Ishikawa (cell line): ENCODE measurements at regions not wholly inside any gene's neighbourhood (a gene's known extent, or its start where the extent isn't known, plus 50 kb on each side); places are given as distances from the start of the nearest gene placed in this dataset.

Experiments used
- CEBPB ChIP-seq: IDR thresholded peaks from 2 replicates; pipeline ENCODE4 v1.6.1; 2012
- CREB1 ChIP-seq: IDR thresholded peaks from 2 replicates; pipeline ENCODE4 v1.6.1; 2012; ENCODE audit warnings: low read depth
- EGR1 ChIP-seq: IDR thresholded peaks from 2 replicates; pipeline ENCODE4 v1.6.1; 2012
- EP300 ChIP-seq: IDR thresholded peaks from 2 replicates; pipeline ENCODE4 v1.6.1; 2012; ENCODE audit warnings: borderline replicate concordance
- FOXM1 ChIP-seq: IDR thresholded peaks from 2 replicates; pipeline ENCODE4 v1.6.1; 2012; ENCODE audit warnings: low read depth, borderline replicate concordance
- NFIC ChIP-seq: IDR thresholded peaks from 2 replicates; pipeline ENCODE4 v1.6.1; 2012
- RAD21 ChIP-seq: IDR thresholded peaks from 2 replicates; pipeline ENCODE4 v1.6.1; 2012; ENCODE audit warnings: low read depth
- TAF1 ChIP-seq: IDR thresholded peaks from 2 replicates; pipeline ENCODE4 v1.6.1; 2012; ENCODE audit warnings: low read depth, mild to moderate bottlenecking
- TCF12 ChIP-seq: IDR thresholded peaks from 2 replicates; pipeline ENCODE4 v1.6.1; 2012; ENCODE audit warnings: low read depth
- TEAD4 ChIP-seq: IDR thresholded peaks from 2 replicates; pipeline ENCODE4 v1.6.1; 2012
- YY1 ChIP-seq: IDR thresholded peaks from 2 replicates; pipeline ENCODE4 v1.6.1; 2012; ENCODE audit warnings: low read depth
- ZBTB7A ChIP-seq: IDR thresholded peaks from 2 replicates; pipeline ENCODE4 v1.6.1; 2012; ENCODE audit warnings: low read depth
- TF ChIP-seq, protein P1 (sequence below): IDR thresholded peaks from 2 replicates; pipeline ENCODE4 v1.6.1; 2012; ENCODE audit warnings: low read depth, mild to moderate bottlenecking
- TF ChIP-seq, protein P2 (sequence below): IDR thresholded peaks from 2 replicates; pipeline ENCODE4 v1.6.1; 2012
- TF ChIP-seq, protein P3 (sequence below): IDR thresholded peaks from 2 replicates; pipeline ENCODE4 v1.6.1; 2012

DNA sequence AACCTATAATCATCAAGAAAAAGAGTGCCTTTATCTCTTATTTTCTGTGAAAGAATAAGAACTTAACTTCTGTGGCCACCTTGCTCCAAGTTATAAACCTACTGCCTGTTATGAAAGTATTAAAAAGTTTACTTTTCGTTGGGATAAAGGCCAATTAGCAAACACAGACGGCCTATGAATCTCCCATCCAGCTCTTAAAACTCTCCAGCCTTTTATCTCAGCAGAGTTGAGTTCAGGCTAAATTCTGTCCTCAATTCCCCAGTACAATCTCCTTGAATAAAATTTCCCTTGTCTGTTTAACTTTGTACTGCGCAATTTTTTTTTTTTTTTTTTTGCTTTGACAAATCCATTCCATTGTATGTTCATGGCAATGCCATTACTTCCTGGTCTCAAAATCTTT, 1058.4 kb downstream of the SLITRK5 start:
- no peak for TF ChIP-seq ZBTB7A
- no peak for TF ChIP-seq NFIC
- TF ChIP-seq TAF1: no peak
- TF ChIP-seq EP300: no peak
- TF ChIP-seq RAD21: no peak
- no peak for TF ChIP-seq TEAD4

DNA sequence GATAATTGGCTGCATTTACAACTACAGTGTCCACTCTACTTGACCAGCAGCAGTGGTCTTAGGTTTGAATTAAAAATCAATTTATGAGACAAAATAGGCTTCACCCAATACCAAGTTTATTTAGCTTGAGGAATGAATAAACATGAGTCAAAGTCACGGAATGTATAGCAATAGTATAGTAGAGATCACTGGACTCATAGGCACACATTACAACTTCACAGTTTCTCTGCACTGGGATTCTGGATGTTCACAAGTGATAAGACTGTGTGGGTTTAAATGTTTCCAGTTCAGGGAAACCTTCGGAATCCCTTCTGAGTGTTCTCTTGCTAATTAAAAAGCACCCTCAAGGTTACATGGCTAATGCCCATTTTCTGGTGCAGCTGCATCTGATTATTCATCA, 1064.9 kb downstream of the SLITRK5 start:
- TF ChIP-seq FOXM1: no peak
- no peak for TF ChIP-seq NFIC

DNA sequence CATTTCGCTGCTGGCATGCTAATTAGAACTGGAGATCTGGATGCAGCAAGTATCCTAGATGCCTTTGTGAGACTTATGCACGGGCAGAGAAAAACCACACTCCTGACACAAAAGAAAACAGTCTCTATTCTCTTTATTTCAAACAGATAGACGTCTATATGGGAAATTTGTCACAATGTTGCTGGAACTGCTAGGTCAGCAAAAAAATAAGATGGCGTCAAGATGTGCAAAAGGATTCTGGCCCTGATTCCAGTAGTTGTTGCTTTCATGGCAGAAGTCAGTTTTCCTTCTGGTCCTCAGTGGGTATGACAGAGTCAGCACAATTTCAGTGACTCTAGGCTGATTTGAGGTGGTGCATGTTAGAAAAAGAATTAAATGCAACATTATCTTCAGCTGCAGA, 1068.0 kb downstream of the SLITRK5 start:
- TF ChIP-seq CEBPB (no peak), YY1 (no peak), TAF1 (no peak), EP300 (no peak), NFIC (no peak), ZBTB7A (no peak), RAD21 (no peak), CREB1 (no peak), TEAD4 (no peak), FOXM1 (no peak), TCF12 (no peak)
- TF ChIP-seq, protein P1, sequence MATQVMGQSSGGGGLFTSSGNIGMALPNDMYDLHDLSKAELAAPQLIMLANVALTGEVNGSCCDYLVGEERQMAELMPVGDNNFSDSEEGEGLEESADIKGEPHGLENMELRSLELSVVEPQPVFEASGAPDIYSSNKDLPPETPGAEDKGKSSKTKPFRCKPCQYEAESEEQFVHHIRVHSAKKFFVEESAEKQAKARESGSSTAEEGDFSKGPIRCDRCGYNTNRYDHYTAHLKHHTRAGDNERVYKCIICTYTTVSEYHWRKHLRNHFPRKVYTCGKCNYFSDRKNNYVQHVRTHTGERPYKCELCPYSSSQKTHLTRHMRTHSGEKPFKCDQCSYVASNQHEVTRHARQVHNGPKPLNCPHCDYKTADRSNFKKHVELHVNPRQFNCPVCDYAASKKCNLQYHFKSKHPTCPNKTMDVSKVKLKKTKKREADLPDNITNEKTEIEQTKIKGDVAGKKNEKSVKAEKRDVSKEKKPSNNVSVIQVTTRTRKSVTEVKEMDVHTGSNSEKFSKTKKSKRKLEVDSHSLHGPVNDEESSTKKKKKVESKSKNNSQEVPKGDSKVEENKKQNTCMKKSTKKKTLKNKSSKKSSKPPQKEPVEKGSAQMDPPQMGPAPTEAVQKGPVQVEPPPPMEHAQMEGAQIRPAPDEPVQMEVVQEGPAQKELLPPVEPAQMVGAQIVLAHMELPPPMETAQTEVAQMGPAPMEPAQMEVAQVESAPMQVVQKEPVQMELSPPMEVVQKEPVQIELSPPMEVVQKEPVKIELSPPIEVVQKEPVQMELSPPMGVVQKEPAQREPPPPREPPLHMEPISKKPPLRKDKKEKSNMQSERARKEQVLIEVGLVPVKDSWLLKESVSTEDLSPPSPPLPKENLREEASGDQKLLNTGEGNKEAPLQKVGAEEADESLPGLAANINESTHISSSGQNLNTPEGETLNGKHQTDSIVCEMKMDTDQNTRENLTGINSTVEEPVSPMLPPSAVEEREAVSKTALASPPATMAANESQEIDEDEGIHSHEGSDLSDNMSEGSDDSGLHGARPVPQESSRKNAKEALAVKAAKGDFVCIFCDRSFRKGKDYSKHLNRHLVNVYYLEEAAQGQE: no peak
- TF ChIP-seq, protein P2, sequence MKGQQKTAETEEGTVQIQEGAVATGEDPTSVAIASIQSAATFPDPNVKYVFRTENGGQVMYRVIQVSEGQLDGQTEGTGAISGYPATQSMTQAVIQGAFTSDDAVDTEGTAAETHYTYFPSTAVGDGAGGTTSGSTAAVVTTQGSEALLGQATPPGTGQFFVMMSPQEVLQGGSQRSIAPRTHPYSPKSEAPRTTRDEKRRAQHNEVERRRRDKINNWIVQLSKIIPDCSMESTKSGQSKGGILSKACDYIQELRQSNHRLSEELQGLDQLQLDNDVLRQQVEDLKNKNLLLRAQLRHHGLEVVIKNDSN: no peak

DNA sequence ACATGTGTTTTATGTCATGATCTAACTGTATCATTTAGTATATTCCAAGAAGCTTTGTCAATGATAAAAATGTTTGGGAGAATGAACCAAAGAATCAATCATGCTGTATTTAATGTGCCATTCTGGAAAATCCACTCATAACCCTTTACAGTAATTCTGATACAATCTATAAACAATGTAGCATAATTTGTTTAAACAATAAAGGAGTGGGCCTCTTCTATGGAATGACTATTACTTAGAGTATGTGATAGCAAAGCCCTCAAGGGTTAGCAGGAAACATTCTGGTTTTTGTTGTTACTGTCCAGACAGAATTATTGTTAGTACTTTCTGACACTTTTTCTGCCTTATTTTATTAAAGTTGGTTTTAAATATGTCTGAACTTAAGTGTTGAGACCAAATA, 1073.1 kb downstream of the SLITRK5 start:
- TF ChIP-seq EGR1: no peak
- TF ChIP-seq ZBTB7A: no peak
- no peak for TF ChIP-seq RAD21
- TF ChIP-seq EP300: no peak
- TF ChIP-seq FOXM1: no peak
- no peak for TF ChIP-seq TCF12
- no peak for TF ChIP-seq TEAD4
- TF ChIP-seq, protein P1: no peak
- no peak for TF ChIP-seq CEBPB
- no peak for TF ChIP-seq TAF1
- TF ChIP-seq, protein P2: no peak
- TF ChIP-seq YY1: no peak
- TF ChIP-seq NFIC: no peak
- TF ChIP-seq, protein P3, sequence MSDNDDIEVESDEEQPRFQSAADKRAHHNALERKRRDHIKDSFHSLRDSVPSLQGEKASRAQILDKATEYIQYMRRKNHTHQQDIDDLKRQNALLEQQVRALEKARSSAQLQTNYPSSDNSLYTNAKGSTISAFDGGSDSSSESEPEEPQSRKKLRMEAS: no peak
- TF ChIP-seq CREB1: no peak

DNA sequence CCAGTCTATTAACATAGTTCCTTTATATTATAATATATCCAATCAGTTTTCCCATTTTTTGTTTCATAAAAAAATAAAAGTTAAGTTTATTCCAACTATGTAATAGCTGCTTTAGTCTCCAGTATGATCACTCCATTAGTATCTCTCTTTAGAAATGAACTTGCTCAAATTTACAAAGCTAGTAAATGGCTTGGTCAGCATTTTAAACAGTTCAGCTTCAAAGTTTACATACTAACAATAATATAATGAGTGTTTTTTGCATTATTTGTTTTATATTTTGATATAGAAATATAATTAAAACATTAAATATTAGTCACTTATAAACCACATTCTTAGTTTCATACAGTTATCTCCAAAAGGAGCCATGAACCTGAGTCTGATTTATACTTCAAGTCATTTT, 1073.8 kb downstream of the SLITRK5 start:
- no peak for TF ChIP-seq ZBTB7A
- no peak for TF ChIP-seq TAF1
- TF ChIP-seq CREB1: no peak
- no peak for TF ChIP-seq EP300
- TF ChIP-seq, protein P2: no peak
- TF ChIP-seq FOXM1: no peak
- TF ChIP-seq, protein P3: no peak
- TF ChIP-seq, protein P1: no peak
- TF ChIP-seq CEBPB: no peak
- TF ChIP-seq EGR1: no peak
- TF ChIP-seq RAD21: no peak
- TF ChIP-seq TEAD4: no peak
- TF ChIP-seq TCF12: no peak
- TF ChIP-seq YY1: no peak
- TF ChIP-seq NFIC: no peak
